ENCODE measurements at regions not wholly inside any gene's neighbourhood (a gene's known extent, or its start where the extent isn't known, plus 50 kb on each side); places are given as distances from the start of the nearest gene placed in this dataset.

DNA sequence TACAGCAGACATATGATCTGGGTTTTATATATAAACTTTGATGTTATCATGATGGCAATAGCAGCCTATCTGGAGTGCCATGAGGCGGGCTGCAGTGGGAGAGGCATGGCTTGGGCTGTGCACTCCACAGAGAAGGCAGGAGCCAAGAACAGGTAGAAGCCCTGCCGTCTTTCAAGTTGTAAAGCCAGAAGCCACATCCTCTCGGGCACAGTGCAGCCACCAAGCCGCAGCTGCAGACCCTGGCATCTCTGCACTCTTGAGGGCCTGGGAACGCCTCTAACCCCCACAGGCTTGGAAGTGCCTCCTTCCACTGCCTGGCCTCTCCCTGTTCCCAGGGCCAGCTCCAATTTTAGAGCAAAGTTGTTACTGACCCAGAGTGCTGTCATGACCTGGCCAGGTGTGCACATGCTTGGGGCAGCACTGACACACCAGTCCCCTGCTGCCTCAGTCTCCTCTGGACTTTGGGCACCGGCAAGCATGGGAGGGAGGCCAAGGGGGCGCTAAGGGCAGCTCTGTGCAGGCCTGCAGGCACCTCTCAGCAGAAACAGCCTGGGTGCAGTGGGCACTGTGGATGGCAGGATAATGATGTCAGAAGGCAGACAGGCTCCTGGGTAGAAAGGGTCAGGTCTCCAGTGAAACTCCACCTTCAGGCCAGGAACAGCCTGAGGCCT lies 1619.8 kb upstream of the PRMT6 start:
- 0% methylated on average over 7 of the region's 7 CpGs for WGBS (ENCODE audit: insufficient coverage, insufficient replicate concordance, low lambda C conversion rate, missing lambda C conversion rate)
- ATAC-seq (no peak), FAIRE-seq (no peak)

DNA sequence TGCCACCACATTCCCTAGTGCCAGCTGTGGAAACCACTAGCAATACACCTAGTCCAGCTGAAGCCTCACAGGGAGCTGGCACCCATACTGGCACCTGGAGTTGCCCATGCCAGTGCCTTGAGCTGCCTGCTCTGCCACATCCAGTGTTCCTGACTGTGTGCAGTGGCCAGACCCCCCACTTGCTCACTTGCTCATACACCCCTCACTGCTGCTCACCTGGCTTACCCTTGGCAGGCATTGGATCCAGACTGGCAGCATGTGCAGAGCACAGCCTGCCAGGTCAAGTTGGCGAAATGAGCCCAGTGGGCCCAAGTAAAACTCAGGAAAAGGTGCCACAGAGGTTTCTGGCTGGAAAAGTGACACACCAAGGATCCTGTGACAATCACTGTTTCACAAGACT lies 1618.6 kb upstream of the PRMT6 start:
- in situ Hi-C loops (cut with MboI) (no loop called here), intact Hi-C loops (cut with micrococcal nuclease; ENCODE audit: unreplicated experiment) (no loop called here)
- no peaks in the 10 kb centered on the region for H3K36me3 ChIP-seq (ENCODE audit: control insufficient read depth in 2 of 2, insufficient read depth in 2 of 2, low read length in 1 of 2)
- no TSS peak for BruUV-seq (replicated peaks)
- ChIA-PET POLR2A (no interaction called here), RAD21 (ENCODE audit: unreplicated experiment) (no interaction called here), SMC1A (ENCODE audit: uncharacterized antibody, unreplicated experiment) (no interaction called here), CTCF (no interaction called here)
- no peaks in the 10 kb centered on the region for H3K4me1 ChIP-seq (ENCODE audit: control insufficient read depth, insufficient read depth, low read length)
- H4K20me1 ChIP-seq (ENCODE audit: control insufficient read depth, insufficient read depth) = no peaks in the 10 kb centered on the region
- H3K4me3 ChIP-seq = no peak overlapping the region
- no peak overlapping the region for H3K4me2 ChIP-seq (ENCODE audit: control insufficient read depth, insufficient read depth)
- FAIRE-seq = no peak
- H3K79me2 ChIP-seq (ENCODE audit: control insufficient read depth, insufficient read depth, low read length) = no peaks in the 10 kb centered on the region
- ATAC-seq = no peak
- H2AFZ ChIP-seq (ENCODE audit: control insufficient read depth, low read depth, low read length) = no peak overlapping the region
- H3K9ac ChIP-seq (ENCODE audit: control insufficient read depth, insufficient read depth, low read length) = no peak overlapping the region
- WGBS (ENCODE audit: insufficient coverage, insufficient replicate concordance, low lambda C conversion rate, missing lambda C conversion rate) = 0% methylated on average over 1 of the region's 1 CpG
- no peaks in the 10 kb centered on the region for H3K27me3 ChIP-seq (replicated peaks in 1 of 2; ENCODE audit: control insufficient read depth in 2 of 2, insufficient read depth in 2 of 2, low read length in 1 of 2)
- H3K9me3 ChIP-seq (replicated peaks; ENCODE audit: control insufficient read depth, insufficient read depth, low read length) = no peaks in the 10 kb centered on the region
- no peak for DNase-seq (ENCODE audit: low read depth, low spot score)
- no peak overlapping the region for H3K27ac ChIP-seq (ENCODE audit: control insufficient read depth, insufficient read depth)
- TF ChIP-seq DPF2 (IDR thresholded peaks at IDR 0.05) (no peak), SMAD5 (IDR thresholded peaks at IDR 0.05; ENCODE audit: low read depth) (no peak), BCL11A (IDR thresholded peaks at IDR 0.05; ENCODE audit: low read depth, low read length) (no peak), BHLHE40 (IDR thresholded peaks at IDR 0.05; ENCODE audit: borderline replicate concordance in 1 of 2, low read depth in 2 of 2, low read length in 1 of 2) (no peak), MYC (IDR thresholded peaks at IDR 0.05; ENCODE audit: insufficient read depth, insufficient read length, insufficient replicate concordance, low read length, severe bottlenecking) (no peak), EZH2 (IDR thresholded peaks at IDR 0.05; ENCODE audit: borderline replicate concordance, control insufficient read depth, low read depth, low read length) (no peak), ZNF384 (IDR thresholded peaks at IDR 0.05; ENCODE audit: borderline replicate concordance, low read depth, low read length) (no peak), STAT1 (conservative IDR thresholded peaks at IDR 0.05) (no peak), RAD51 (IDR thresholded peaks at IDR 0.05) (no peak), MEF2A (IDR thresholded peaks at IDR 0.05; ENCODE audit: insufficient read depth, low read depth, low read length) (no peak)
- TF ChIP-seq, protein P1, sequence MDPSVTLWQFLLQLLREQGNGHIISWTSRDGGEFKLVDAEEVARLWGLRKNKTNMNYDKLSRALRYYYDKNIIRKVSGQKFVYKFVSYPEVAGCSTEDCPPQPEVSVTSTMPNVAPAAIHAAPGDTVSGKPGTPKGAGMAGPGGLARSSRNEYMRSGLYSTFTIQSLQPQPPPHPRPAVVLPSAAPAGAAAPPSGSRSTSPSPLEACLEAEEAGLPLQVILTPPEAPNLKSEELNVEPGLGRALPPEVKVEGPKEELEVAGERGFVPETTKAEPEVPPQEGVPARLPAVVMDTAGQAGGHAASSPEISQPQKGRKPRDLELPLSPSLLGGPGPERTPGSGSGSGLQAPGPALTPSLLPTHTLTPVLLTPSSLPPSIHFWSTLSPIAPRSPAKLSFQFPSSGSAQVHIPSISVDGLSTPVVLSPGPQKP (IDR thresholded peaks at IDR 0.05; ENCODE audit: low read depth, low read length) = no peak
- TF ChIP-seq, protein P2, sequence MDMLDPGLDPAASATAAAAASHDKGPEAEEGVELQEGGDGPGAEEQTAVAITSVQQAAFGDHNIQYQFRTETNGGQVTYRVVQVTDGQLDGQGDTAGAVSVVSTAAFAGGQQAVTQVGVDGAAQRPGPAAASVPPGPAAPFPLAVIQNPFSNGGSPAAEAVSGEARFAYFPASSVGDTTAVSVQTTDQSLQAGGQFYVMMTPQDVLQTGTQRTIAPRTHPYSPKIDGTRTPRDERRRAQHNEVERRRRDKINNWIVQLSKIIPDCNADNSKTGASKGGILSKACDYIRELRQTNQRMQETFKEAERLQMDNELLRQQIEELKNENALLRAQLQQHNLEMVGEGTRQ (IDR thresholded peaks at IDR 0.05; ENCODE audit: borderline replicate concordance, low read depth, low read length) = no peak

More for the DNA sequence above, 1619.8 kb upstream of the PRMT6 start:
- ChIA-PET CTCF (no interaction called here), SMC1A (ENCODE audit: uncharacterized antibody, unreplicated experiment) (no interaction called here), POLR2A (no interaction called here), RAD21 (ENCODE audit: unreplicated experiment) (no interaction called here)
- Histone ChIP-seq H2AFZ (ENCODE audit: control insufficient read depth, low read depth, low read length) (no peak overlapping the region), H3K4me1 (ENCODE audit: control insufficient read depth, insufficient read depth, low read length) (no peaks in the 10 kb centered on the region), H4K20me1 (ENCODE audit: control insufficient read depth, insufficient read depth) (no peaks in the 10 kb centered on the region), H3K4me2 (ENCODE audit: control insufficient read depth, insufficient read depth) (no peak overlapping the region), H3K4me3 (no peak overlapping the region), H3K27me3 (replicated peaks in 1 of 2; ENCODE audit: control insufficient read depth in 2 of 2, insufficient read depth in 2 of 2, low read length in 1 of 2) (no peaks in the 10 kb centered on the region), H3K9me3 (replicated peaks; ENCODE audit: control insufficient read depth, insufficient read depth, low read length) (no peaks in the 10 kb centered on the region), H3K79me2 (ENCODE audit: control insufficient read depth, insufficient read depth, low read length) (no peaks in the 10 kb centered on the region), H3K27ac (ENCODE audit: control insufficient read depth, insufficient read depth) (no peak overlapping the region), H3K36me3 (ENCODE audit: control insufficient read depth in 2 of 2, insufficient read depth in 2 of 2, low read length in 1 of 2) (no peaks in the 10 kb centered on the region), H3K9ac (ENCODE audit: control insufficient read depth, insufficient read depth, low read length) (no peak overlapping the region)
- DNase-seq (ENCODE audit: low read depth, low spot score) = no peak
- TF ChIP-seq ZNF384 (IDR thresholded peaks at IDR 0.05; ENCODE audit: borderline replicate concordance, low read depth, low read length) (no peak), SREBF1 (IDR thresholded peaks at IDR 0.05; ENCODE audit: low read length) (no peak), NR2C2 (IDR thresholded peaks at IDR 0.05; ENCODE audit: borderline replicate concordance, control insufficient read depth, insufficient read length, low read depth) (no peak), PAX8 (IDR thresholded peaks at IDR 0.05) (no peak), MYC (IDR thresholded peaks at IDR 0.05; ENCODE audit: insufficient read depth, insufficient read length, insufficient replicate concordance, low read length, severe bottlenecking) (no peak), CBX5 (IDR thresholded peaks at IDR 0.05; ENCODE audit: low read depth) (no peak), HDGF (IDR thresholded peaks at IDR 0.05) (no peak), KLF5 (IDR thresholded peaks at IDR 0.05; ENCODE audit: partially characterized antibody) (no peak), SRF (IDR thresholded peaks at IDR 0.05; ENCODE audit: low read depth in 2 of 2, low read length in 2 of 2) (no peak), ZNF274 (IDR thresholded peaks at IDR 0.05; ENCODE audit: insufficient read depth, insufficient read length) (no peak), TCF3 (IDR thresholded peaks at IDR 0.05; ENCODE audit: borderline replicate concordance, insufficient read depth, low read depth, low read length) (no peak), SIX5 (IDR thresholded peaks at IDR 0.05; ENCODE audit: low read depth, low read length, severe bottlenecking) (no peak), MEF2B (IDR thresholded peaks at IDR 0.05; ENCODE audit: partially characterized antibody, poor library complexity, severe bottlenecking) (no peak), ZNF24 (IDR thresholded peaks at IDR 0.05) (no peak)
- in situ Hi-C loops (cut with MboI) (no loop called here), intact Hi-C loops (cut with micrococcal nuclease; ENCODE audit: unreplicated experiment) (no loop called here)
- no TSS peak for BruUV-seq (replicated peaks)

All from GM12878 (cell line).